Bronchial epithelial cell (primary cell): ENCODE measurements at regions not wholly inside any gene's neighbourhood (a gene's known extent, or its start where the extent isn't known, plus 50 kb on each side); places are given as distances from the start of the nearest gene placed in this dataset.

Source experiments
- DNase-seq: peaks from one replicate; pipeline ENCODE4 v3.0.0-alpha.2; 2010; ENCODE audit warnings: low read depth
- FAIRE-seq: peaks from 2 replicates; lab custom pipeline; 2011; peaks lifted over from hg19 to GRCh38; lab: Jason Lieb, UNC
- H3K27me3 ChIP-seq: 2 replicates; pipeline ENCODE4 v1.5.1; 2011; ENCODE audit warnings: low read length; ENCODE audit not compliant: control insufficient read depth, insufficient read depth
- H3K36me3 ChIP-seq: 2 replicates; pipeline ENCODE4 v1.5.1; 2011; ENCODE audit warnings: low read length; ENCODE audit not compliant: control insufficient read depth, insufficient read depth
- H3K4me3 ChIP-seq: 2 replicates; pipeline ENCODE4 v1.5.1; 2011; ENCODE audit warnings: mild to moderate bottlenecking, low read depth, low read length, control low read depth
- TF ChIP-seq, protein P1 (sequence below): IDR thresholded peaks from 2 replicates; pipeline ENCODE4 v1.5.1; 2011; ENCODE audit warnings: mild to moderate bottlenecking, moderate library complexity, low read length, control low read depth, inconsistent platforms; ENCODE audit not compliant: insufficient read depth, severe bottlenecking

DNA sequence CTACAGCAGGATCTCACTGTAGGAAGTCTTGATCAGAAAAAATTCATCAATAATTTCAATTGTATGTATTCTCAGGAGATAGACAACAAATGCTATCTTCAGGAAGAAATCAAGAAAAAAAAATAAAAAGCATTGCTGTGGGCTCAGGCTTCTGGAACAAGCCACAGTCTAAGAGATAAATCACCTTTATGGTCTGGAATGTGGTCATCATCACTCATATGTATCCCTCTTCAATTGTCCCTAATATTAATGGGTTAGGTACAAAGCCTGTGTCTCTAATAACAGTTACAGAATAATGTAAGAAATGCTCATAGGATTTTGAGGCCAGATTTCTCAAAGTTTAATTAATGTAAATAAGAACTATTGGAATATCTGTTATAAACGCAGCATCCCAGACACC is 305.9 kb upstream of the ANO3 start:
- Histone ChIP-seq H3K4me3 (no peak overlapping the region), H3K27me3 (no peaks in the 10 kb centered on the region), H3K36me3 (no peaks in the 10 kb centered on the region)
- FAIRE-seq (no peak), DNase-seq (no peak)
- TF ChIP-seq, protein P1, sequence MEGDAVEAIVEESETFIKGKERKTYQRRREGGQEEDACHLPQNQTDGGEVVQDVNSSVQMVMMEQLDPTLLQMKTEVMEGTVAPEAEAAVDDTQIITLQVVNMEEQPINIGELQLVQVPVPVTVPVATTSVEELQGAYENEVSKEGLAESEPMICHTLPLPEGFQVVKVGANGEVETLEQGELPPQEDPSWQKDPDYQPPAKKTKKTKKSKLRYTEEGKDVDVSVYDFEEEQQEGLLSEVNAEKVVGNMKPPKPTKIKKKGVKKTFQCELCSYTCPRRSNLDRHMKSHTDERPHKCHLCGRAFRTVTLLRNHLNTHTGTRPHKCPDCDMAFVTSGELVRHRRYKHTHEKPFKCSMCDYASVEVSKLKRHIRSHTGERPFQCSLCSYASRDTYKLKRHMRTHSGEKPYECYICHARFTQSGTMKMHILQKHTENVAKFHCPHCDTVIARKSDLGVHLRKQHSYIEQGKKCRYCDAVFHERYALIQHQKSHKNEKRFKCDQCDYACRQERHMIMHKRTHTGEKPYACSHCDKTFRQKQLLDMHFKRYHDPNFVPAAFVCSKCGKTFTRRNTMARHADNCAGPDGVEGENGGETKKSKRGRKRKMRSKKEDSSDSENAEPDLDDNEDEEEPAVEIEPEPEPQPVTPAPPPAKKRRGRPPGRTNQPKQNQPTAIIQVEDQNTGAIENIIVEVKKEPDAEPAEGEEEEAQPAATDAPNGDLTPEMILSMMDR: no peak

DNA sequence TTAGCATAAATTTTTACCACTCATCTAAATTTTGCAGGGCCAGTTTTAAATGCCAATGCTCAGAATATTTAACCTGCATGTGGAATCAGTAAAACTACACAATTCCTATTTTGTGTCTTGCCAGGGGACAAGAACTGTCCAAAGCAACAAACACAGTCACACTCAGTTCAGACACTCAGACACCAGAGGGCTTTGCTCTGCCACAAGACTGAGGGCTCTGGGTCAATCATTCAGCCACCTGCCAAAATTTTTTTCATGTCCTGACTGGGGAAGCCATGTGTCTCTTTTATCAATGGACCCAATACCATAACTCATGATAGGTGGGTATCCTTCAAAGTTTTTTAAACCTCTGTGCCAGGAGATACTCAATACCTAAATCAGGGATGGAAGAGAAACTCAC is 304.0 kb upstream of the ANO3 start:
- TF ChIP-seq, protein P1: no peak
- no peaks in the 10 kb centered on the region for H3K27me3 ChIP-seq
- no peak for FAIRE-seq
- DNase-seq: no peak
- H3K36me3 ChIP-seq: no peaks in the 10 kb centered on the region
- H3K4me3 ChIP-seq: no peak overlapping the region

DNA sequence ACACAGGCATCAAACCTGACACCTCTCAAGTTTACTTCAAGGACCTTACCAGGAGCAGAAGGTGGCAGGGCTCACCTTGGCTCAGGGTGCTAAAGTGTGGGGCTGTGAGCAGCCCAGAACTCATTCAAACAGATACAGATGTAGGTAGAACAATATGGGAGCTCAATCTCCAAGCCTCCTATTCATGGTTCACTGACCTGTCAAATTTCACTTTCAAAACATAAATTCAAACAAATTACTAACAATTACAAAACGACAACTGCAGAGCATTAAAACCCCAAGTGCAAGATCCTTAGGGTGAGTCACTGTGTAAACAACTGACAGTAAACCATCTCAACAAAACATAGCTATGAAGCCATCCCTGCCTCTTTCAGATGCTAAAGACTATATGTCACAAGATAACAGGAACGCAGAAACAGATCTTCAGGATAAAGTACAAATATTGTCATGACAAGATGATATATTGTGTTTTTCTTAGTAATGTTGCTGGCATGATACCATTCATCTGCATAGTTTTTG is 303.5 kb upstream of the ANO3 start:
- no peaks in the 10 kb centered on the region for H3K27me3 ChIP-seq
- TF ChIP-seq, protein P1: no peak
- no peak overlapping the region for H3K4me3 ChIP-seq
- H3K36me3 ChIP-seq: no peaks in the 10 kb centered on the region
- DNase-seq: peak; percentile 66
- no peak for FAIRE-seq

DNA sequence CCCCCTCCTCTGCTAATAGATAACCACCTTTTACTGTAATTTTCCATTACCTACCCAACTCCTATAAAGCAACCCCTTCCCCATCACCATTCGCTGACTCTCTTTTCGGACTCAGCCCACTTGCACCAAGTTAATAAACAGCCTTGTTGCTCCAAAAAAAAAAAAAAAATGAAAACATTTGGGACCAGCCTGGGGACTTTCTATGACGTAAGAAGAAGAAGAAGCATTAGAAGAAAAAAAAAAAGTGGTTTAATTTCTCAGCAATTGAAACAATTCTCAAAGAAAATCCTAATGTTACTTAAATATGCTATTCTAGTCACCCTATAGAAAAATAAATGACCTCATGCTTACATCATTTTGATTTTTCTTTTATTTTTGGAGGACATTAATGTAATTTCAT is 301.5 kb upstream of the ANO3 start:
- DNase-seq (no peak), FAIRE-seq (no peak)
- Histone ChIP-seq H3K27me3 (no peaks in the 10 kb centered on the region), H3K36me3 (no peaks in the 10 kb centered on the region), H3K4me3 (no peak overlapping the region)
- TF ChIP-seq, protein P1: no peak

DNA sequence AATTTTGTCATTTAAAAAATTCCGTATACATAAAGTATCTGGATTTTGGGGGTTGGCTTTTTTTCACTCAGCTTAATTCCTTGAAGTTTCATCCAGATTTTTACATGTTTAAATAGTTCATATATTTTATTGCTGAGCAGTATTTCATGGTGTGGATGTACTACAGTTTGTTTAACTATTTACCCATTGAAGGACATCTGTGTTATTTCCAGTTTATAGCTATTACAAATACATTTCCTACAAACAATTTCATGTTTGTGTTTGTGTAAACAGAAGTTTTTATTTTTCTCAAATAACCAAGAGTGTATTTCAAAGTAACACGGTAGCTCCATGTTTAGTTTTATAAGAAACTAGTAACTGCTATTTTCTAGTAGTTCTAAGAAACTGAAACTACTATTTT is 299.7 kb upstream of the ANO3 start:
- no peak overlapping the region for H3K4me3 ChIP-seq
- DNase-seq (no peak), FAIRE-seq (no peak)
- H3K36me3 ChIP-seq: no peaks in the 10 kb centered on the region
- TF ChIP-seq, protein P1: no peak
- H3K27me3 ChIP-seq: no peaks in the 10 kb centered on the region

DNA sequence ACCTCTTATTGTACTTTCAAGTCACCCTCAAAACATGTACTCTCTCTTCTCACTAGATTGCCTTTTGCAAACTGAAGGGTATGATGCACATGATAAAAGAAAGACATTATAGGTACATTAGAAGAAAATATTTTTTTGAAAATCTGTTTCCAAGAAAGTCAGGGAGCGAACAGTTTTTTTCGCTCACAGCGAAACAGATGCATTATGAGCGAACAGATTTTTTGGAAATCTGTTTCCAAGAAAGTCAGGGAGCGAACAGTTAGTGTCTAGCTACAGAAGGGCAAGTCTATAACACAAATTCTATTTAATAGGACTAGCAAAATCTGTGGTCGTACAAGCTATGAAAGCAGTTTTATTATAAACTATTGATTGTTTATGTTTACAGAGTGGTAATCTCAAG is 296.2 kb upstream of the ANO3 start:
- no peak for FAIRE-seq
- Histone ChIP-seq H3K27me3 (no peaks in the 10 kb centered on the region), H3K4me3 (no peak overlapping the region), H3K36me3 (no peaks in the 10 kb centered on the region)
- DNase-seq: no peak
- TF ChIP-seq, protein P1: no peak
